ENCODE measurements at regions not wholly inside any gene's neighbourhood (a gene's known extent, or its start where the extent isn't known, plus 50 kb on each side); places are given as distances from the start of the nearest gene placed in this dataset.
"Not testable (repeated sequence)": the region's sequence is repeated elsewhere in the genome, so short reads cannot be mapped to it uniquely, and the experiment has no call there.

GRCh38 chr5:159588941-159589340 lies 258.7 kb upstream of the IL12B start:
- no peak for DNase-seq (ENCODE audit: low read depth)

DNA sequence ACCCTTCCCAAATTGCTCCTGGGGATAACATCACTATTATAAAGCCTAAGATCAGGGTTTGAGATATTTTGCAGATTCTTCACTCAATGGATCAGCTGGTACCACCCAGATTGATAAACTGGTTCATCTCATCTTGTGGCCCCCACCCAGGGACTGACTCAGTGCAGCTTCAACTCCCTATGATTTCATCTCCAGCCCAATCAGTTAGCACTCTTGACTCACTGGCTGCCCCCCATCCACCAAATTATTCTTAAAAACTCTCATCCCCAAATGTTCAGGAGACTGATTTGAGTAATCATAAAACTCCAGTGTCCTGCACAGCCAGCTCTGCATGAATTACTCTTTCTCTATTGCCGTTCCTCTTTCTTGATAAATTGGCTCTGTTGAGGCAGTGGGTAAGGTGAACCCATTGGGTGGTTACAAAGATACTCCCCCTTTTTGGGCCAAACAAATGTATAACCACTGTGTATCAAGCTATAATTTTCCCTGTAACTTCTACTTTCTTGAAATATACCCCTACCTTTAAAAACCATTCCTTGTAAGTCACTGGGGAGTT lies 263.3 kb upstream of the IL12B start:
- DNase-seq (ENCODE audit: low read depth): no peak

DNA sequence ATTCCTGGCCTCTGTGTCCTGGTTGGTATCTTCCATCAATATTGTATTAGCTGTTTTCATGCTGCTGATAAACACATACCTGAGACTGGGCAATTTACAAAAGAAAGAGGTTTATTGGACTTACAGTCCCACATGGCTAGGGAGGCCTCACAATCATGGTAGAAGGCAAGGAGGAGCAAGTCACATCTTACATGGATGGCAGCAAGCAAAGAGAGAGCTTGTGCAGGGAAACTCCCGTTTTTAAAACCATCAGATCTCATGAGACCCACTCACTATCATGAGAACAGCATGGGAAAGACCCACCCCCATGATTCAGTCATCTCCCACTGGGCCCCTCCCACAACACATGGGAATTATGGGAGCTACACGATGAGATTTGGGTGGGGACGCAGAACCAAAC lies 265.3 kb upstream of the IL12B start:
- DNase-seq (ENCODE audit: low read depth): not testable (repeated sequence)

GRCh38 chr5:159601216-159601615 lies 270.9 kb upstream of the IL12B start:
- no peak for DNase-seq (ENCODE audit: low read depth)

GRCh38 chr5:159602434-159602833 lies 272.1 kb upstream of the IL12B start:
- DNase-seq (ENCODE audit: low read depth): no peak

DNA sequence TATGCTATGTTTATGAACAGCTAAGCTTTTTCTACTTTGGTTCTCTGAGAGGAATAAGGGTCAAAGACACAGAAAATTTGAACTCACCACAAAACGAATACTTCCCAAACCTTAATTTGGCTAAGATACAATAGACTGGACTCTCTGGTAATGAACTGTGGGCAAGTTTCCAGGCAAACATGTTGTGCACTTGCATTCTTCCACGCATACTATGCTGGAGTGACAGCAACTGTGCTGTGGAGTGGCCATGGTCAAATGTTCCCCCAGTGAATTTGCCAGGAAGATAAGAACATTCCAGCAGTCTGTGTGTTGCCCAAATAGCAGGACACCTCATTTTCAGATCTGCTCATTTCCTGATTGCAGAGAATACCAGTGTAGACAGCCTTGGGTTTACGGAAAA lies 275.3 kb upstream of the IL12B start:
- DNase-seq (ENCODE audit: low read depth): no peak

- no peak for DNase-seq (ENCODE audit: low read depth)
Observed at GRCh38 chr5:159609359-159609758, 279.1 kb upstream of the IL12B start.

- no peak for DNase-seq (ENCODE audit: low read depth)
Observed at GRCh38 chr5:159610966-159611579, 280.8 kb upstream of the IL12B start.

DNA sequence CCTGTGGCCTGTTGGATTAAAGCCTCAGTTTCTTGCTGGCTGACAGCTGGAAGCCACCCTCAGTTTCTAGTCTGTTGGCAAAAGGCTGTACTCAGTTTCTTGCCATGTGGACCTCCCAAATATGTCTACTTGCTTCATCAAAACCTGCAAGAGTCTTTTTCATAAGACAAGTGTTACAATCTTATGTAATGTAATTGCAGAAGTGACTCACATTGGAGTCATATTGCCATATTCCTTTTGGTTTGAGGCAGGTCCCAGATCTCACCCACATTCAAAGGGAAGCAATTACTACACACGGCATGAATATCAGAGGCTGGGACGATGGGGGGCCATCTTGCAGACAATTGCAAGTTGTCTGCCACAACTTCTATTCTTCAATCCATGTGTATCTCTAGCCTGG lies 286.7 kb upstream of the IL12B start:
- DNase-seq (ENCODE audit: low read depth): no peak

GRCh38 chr5:159619826-159620225 lies 289.5 kb upstream of the IL12B start:
- no peak for DNase-seq (ENCODE audit: low read depth)

DNA sequence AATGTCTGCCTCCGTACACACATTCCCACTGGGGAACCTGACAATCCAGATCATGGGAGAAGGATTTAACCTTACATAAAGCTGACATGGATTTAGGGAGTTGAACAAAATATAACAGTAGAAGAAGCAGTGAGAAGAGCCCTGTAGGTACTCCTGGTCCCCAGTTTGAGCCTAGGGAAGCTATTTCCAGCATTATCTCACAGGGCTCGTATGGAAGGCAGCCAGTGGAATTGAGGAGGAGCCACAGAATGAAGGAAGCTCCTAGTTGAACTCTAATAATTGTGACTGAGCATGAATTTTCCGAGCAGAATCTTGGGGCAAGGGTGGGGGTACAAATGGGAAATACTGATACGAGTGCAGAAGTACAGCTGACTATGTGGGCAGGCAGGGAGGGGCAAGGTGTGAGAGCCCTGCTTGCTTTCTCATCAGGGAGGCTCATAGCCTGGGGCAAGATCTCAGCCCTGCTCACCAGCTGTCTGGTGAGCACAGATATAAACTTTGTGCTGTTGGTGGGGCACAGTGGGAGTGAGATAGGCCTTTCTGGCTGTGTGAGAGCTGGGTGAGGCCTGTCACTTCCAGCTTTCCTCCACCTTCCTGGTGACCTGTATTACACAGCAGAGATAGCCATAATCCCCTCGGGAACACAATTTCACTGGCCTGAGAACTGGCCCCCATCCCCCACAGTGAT lies 290.7 kb upstream of the IL12B start:
- DNase-seq (ENCODE audit: low read depth): no peak

- DNase-seq (ENCODE audit: low read depth): no peak
Observed at GRCh38 chr5:159628703-159629102, 287.6 kb upstream of the ADRA1B start.

DNA sequence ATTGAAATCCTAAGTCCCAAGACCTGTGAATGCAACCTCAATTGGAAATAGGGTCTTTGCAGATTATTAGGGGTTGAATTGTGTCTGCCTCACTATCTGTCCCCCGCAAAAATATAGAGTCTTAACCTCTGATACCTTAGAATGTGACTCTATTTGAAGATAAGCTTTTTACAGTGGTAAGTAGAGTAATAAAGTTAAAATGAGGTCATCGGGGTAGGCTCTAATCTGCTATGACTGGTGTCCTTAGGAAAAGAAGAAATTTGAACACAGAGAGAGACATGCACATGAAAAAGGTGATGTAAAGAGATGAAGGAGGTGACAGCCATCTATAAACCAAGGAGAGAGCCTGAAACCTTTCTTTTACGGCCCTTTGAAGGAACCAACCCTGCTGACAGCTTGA lies 287.1 kb upstream of the ADRA1B start:
- no peak for DNase-seq (ENCODE audit: low read depth)

DNA sequence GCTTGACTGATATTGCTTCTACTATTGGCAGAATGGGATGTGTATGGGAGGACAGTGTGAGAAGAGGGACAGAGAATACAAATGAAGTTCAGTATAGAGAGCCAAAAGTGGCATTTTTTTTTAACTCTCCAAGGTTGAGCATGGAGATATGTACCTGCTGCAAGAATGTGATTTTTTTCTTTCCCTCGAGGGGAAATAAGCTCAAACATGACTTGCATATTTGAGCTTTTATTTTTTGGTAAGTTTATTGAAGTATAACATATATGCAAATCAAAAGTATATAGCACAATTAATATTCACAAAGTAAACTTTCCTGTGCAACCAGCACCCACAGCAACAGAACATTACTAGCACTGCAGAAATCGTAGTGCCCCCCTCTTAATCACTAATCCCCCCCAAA lies 285.7 kb upstream of the ADRA1B start:
- DNase-seq (ENCODE audit: low read depth): no peak

- DNase-seq (ENCODE audit: low read depth): no peak
Observed at GRCh38 chr5:159631001-159631400, 285.3 kb upstream of the ADRA1B start.

GRCh38 chr5:159632866-159633265 lies 283.4 kb upstream of the ADRA1B start:
- DNase-seq (ENCODE audit: low read depth): no peak

- no peak for DNase-seq (ENCODE audit: low read depth)
Observed at GRCh38 chr5:159638481-159638880, 277.8 kb upstream of the ADRA1B start.

DNA sequence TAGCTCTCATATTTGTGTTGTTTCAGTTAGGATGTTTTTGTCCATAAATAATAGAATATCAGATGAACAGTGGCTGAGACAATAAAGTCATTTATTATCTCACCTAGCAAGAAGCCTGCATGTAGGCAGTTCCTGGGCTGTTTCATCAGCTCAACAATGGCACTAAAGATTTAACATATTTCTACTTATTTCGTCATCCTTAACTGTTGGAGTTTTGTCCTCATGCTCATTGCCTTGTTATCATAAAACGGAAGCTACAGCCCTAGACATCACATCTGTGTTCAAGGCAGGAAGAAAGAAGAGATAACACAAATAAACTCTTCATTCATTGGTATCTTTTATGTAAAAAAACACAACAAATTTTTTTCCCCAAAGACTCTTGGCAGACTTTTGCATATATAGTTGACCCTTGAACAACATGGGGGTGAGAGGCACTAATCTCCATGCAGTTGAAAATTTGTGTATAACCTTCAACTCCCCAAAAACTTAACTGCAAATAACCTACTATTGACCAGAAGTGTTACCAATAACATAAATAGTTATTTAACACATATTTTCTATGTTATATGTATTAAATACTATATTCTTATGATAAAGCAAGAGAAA lies 277.2 kb upstream of the ADRA1B start:
- DNase-seq (ENCODE audit: low read depth): no peak

GRCh38 chr5:159639590-159639989 lies 276.7 kb upstream of the ADRA1B start:
- no peak for DNase-seq (ENCODE audit: low read depth)

- no peak for DNase-seq (ENCODE audit: low read depth)
Observed at GRCh38 chr5:159640446-159640845, 275.8 kb upstream of the ADRA1B start.

- no peak for DNase-seq (ENCODE audit: low read depth)
Observed at GRCh38 chr5:159640921-159641320, 275.4 kb upstream of the ADRA1B start.

GRCh38 chr5:159641371-159642039 lies 274.8 kb upstream of the ADRA1B start:
- no peak for DNase-seq (ENCODE audit: low read depth)

DNA sequence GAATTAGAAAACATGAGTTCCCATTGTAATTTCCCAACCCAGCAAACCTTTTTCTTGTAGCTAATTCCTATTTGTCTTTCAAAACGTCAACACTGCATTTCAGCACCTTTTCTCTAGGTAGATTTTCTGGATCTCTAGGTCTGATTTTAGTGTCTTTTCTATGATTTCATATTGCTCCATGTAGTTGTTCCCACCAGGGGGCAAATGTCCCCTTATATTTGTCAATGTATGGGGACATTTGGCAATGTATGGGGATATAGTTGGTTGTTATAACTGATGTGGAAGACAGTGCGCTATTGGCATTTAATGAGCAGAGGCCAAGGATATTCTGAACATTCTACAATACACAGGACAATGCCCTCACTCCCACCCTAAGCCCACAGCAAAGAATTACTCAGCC lies 273.9 kb upstream of the ADRA1B start:
- DNase-seq (ENCODE audit: low read depth): no peak

Measured in activated T-helper 1 cell treated with Interleukin-2 at 50 U/mL for 16 hours (primary cell).